Left ventricle myocardium inferior (tissue), 1 donor: ENCODE measurements at regions not wholly inside any gene's neighbourhood (a gene's known extent, or its start where the extent isn't known, plus 50 kb on each side); places are given as distances from the start of the nearest gene placed in this dataset.

ENCODE experiments used
- DNase-seq: peaks from one replicate; pipeline ENCODE4 v3.0.0-alpha.2; 2020
- H3K27ac ChIP-seq: fragments of 200-600 bp; replicated peaks from 2 replicates; pipeline ENCODE4 v1.8.0; 2021
- H3K27me3 ChIP-seq: fragments of 200-600 bp; 2 replicates; pipeline ENCODE4 v1.8.0; 2021; ENCODE audit warnings: low read depth
- H3K36me3 ChIP-seq: fragments of 200-600 bp; 2 replicates; pipeline ENCODE4 v1.8.0; 2021
- H3K4me1 ChIP-seq: fragments of 200-600 bp; 2 replicates; pipeline ENCODE4 v1.8.0; 2021
- H3K4me3 ChIP-seq: fragments of 200-600 bp; 2 replicates; pipeline ENCODE4 v1.8.0; 2021; ENCODE audit warnings: mild to moderate bottlenecking, moderate library complexity
- H3K9me3 ChIP-seq: fragments of 200-600 bp; replicated peaks from 2 replicates; pipeline ENCODE4 v1.8.0; 2021
- intact Hi-C: fragments of 100-400 bp; cut with micrococcal nuclease; formaldehyde crosslinking; loops from one replicate; pipeline ENCODE4 v1.11.0; 2022
- TF ChIP-seq, protein P1 (sequence below): fragments of 200-600 bp; IDR thresholded peaks from 2 replicates; pipeline ENCODE4 v1.8.0; 2021; ENCODE audit warnings: antibody characterized with exemption, mild to moderate bottlenecking, borderline replicate concordance
- donor health status: DM: no; HTN: yes; CAD: no; lungs with severe emphysema.

- Histone ChIP-seq H3K9me3 (no peaks in the 10 kb centered on the region), H3K4me3 (no peak overlapping the region), H3K27ac (no peak overlapping the region), H3K4me1 (no peaks in the 10 kb centered on the region), H3K27me3 (no peaks in the 10 kb centered on the region), H3K36me3 (no peaks in the 10 kb centered on the region)
- TF ChIP-seq, protein P1, sequence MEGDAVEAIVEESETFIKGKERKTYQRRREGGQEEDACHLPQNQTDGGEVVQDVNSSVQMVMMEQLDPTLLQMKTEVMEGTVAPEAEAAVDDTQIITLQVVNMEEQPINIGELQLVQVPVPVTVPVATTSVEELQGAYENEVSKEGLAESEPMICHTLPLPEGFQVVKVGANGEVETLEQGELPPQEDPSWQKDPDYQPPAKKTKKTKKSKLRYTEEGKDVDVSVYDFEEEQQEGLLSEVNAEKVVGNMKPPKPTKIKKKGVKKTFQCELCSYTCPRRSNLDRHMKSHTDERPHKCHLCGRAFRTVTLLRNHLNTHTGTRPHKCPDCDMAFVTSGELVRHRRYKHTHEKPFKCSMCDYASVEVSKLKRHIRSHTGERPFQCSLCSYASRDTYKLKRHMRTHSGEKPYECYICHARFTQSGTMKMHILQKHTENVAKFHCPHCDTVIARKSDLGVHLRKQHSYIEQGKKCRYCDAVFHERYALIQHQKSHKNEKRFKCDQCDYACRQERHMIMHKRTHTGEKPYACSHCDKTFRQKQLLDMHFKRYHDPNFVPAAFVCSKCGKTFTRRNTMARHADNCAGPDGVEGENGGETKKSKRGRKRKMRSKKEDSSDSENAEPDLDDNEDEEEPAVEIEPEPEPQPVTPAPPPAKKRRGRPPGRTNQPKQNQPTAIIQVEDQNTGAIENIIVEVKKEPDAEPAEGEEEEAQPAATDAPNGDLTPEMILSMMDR: no peak
- DNase-seq: no peak
- intact Hi-C loops: no loop called here
Measured at GRCh38 chr3:87508921-87509320, 232.5 kb upstream of the POU1F1 start.

DNA sequence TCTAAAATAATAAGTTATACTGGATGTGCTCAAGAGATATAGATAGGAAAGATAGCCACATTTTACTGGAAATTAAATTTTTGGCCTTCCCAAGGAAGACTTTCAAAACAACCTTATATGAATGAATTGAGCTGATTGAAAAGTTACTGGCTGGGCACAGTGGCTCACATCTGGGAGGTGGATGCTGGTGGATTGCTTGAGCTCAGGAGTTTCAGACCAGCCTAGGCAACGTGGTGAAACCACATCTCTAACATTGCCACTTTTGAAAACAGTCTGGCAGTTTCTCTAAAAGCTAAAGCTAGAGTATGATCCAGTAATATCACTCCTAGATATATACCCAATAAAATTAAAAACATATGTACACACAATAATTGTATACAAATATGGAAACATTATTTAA, 231.4 kb upstream of the POU1F1 start:
- Histone ChIP-seq H3K9me3 (no peaks in the 10 kb centered on the region), H3K27ac (no peak overlapping the region), H3K4me3 (no peak overlapping the region), H3K4me1 (no peaks in the 10 kb centered on the region), H3K36me3 (no peaks in the 10 kb centered on the region), H3K27me3 (no peaks in the 10 kb centered on the region)
- TF ChIP-seq, protein P1: no peak
- DNase-seq: no peak
- intact Hi-C loops: no loop called here

GRCh38 chr3:87503900-87504498, 227.6 kb upstream of the POU1F1 start:
- H3K9me3 ChIP-seq: no peaks in the 10 kb centered on the region
- H3K27me3 ChIP-seq: no peaks in the 10 kb centered on the region
- no peaks in the 10 kb centered on the region for H3K4me1 ChIP-seq
- intact Hi-C loops: no loop called here
- no peak for DNase-seq
- no peak overlapping the region for H3K4me3 ChIP-seq
- no peaks in the 10 kb centered on the region for H3K36me3 ChIP-seq
- TF ChIP-seq, protein P1: no peak
- no peak overlapping the region for H3K27ac ChIP-seq

DNA sequence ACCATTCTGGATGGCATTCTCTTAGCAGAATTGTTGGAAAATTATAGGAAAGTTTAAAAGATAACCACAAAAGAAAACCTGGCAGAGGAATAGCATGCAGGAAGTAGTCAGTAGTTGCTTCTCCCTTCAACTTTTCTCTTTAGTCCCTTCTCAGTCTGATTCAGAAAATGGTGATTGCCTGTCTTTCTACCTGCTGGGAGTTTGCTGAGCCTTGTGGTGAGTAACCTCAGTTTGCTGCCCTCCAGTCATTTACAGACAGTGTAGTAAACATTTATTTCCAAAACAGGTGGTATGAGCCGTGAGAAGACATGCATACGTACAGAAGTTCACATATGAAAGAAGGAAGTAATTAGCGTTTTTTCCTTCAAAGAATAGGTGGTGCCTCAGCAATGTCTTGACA, 224.7 kb upstream of the POU1F1 start:
- no peak for DNase-seq
- Histone ChIP-seq H3K27ac (no peak overlapping the region), H3K36me3 (no peaks in the 10 kb centered on the region), H3K9me3 (no peaks in the 10 kb centered on the region), H3K4me3 (no peak overlapping the region), H3K4me1 (no peaks in the 10 kb centered on the region), H3K27me3 (no peaks in the 10 kb centered on the region)
- intact Hi-C loops: no loop called here
- TF ChIP-seq, protein P1: no peak

DNA sequence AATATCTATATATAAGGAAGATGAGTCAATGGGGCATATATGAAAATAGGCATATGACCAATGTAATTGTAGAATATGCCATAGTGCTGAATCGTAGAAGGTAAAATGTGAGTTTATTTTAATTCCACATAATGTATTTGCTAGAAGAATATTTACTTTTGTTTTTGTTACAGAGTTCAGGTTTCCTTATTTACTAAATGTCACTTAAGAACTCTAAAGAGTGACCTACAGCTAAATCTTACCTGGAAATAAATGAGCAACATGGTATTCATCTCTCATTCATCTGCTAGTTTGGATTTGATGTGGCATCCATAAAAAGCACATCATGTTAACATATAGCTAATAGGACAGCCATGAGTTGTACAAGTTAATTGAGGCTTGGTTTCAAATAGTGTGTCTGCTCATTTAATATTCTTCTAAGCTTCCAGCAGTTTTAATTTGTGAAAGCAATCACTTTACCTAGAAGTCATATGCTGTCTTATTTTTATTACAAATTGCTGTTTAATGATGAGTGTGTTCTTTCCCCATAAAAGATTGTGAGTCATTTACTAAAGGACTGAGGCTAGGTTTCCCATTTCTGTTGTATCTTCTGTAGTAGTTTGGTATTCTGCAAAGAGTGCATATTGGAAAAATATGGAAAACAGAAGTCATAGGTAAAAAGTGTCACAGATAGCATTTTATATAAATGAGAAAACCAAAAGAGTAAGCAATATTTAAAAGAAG, 222.1 kb upstream of the POU1F1 start:
- Histone ChIP-seq H3K9me3 (no peaks in the 10 kb centered on the region), H3K36me3 (no peaks in the 10 kb centered on the region), H3K27ac (no peak overlapping the region), H3K27me3 (no peaks in the 10 kb centered on the region), H3K4me3 (no peak overlapping the region), H3K4me1 (no peaks in the 10 kb centered on the region)
- no peak for DNase-seq
- TF ChIP-seq, protein P1: no peak
- intact Hi-C loops: no loop called here
